ENCODE measurements at regions not wholly inside any gene's neighbourhood (a gene's known extent, or its start where the extent isn't known, plus 50 kb on each side); places are given as distances from the start of the nearest gene placed in this dataset.

GRCh38 chr2:217332866-217333265, 473.0 kb upstream of the TNP1 start:
- no peak for DNase-seq

DNA sequence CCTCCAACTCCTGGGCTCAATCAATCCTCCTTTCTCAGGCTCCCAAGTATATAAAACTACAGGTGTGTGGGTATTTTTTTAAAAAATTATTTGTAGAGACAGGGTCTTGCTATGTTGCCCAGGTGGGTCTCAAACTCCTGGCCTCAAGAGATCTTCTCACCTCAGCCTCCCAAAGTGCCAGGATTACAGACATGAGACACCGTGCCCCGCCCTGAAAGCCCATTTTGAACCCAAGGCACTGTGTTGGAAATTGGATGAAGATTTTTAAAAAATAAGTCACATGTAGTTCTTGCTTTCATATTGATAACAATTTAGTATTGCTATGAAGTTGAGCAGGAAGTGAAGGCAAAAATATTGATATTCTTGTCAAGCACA, 472.5 kb upstream of the TNP1 start:
- DNase-seq: no peak

DNA sequence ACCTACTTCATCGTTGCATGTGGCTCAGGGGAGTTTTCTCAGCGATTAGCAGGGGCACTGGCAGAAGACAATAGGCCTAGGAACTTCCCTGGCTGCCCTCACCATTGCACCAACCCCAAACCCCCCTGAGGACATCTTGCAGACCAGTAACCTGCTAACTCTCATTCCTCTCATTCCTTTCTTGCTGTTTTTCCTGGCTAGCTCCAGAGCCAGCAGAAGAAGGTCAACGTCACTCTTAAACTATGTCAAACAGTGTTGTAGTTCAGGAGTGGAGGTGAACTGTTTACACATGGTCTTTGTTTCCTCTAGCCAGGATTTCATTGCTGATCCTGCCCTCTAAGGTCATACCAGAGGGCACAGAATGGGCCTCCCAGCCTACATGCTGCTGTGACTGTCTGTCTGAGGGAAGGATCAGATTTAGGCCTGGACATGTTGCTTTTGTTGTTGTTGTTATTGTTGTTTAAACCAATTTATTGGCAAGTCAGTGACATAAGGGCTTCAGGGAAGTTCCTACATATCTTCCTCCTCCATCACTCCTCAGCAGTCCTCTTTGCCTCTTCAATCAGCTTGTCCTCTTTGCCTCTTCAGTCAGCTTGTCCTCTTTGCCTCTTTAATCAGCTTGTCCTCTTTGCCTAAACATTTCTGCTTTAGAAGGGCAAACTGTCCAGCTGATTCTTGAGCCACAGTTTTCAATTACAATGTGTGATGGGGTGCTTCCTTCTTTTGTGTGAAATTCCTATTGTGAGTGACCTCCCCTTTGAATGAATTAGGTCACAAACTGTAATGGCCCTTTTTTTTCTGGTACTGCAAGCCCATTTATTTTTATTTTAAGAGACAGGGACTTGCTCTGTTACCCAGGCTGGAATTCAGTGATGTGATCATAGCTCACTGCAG, 471.9 kb upstream of the TNP1 start:
- DNase-seq: no peak

- DNase-seq: no peak
Measured at GRCh38 chr2:217330647-217331046, 470.8 kb upstream of the TNP1 start.

- no peak for DNase-seq
Measured at GRCh38 chr2:217329023-217329431, 469.2 kb upstream of the TNP1 start.

GRCh38 chr2:217328622-217328978, 468.7 kb upstream of the TNP1 start:
- DNase-seq: no peak

GRCh38 chr2:217327953-217328621, 468.2 kb upstream of the TNP1 start:
- DNase-seq: no peak

- DNase-seq: no peak
Measured at GRCh38 chr2:217326238-217327022, 466.6 kb upstream of the TNP1 start.

DNA sequence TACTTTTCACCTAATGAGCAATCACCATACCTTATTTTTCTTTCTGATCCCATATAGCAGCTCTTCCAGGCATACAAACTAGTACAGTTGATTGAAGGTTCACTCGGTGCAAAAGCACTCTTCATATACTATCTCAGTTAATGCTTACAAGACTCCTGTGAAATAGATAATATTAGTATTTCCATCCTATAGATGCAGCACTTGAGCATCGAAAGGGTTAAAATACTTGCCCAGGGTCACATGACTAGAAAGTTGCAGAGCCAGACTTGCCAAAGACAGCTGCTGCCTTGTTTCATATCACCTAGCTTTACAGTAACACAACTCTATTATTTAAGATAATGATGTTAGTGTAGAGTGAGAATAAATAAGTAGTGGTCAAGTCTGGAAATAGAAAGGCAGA, 466.0 kb upstream of the TNP1 start:
- DNase-seq: no peak

GRCh38 chr2:217325251-217325650, 465.4 kb upstream of the TNP1 start:
- DNase-seq: no peak

GRCh38 chr2:217316743-217317142, 456.9 kb upstream of the TNP1 start:
- peak; percentile 45 to 83 (median 65) for DNase-seq

DNA sequence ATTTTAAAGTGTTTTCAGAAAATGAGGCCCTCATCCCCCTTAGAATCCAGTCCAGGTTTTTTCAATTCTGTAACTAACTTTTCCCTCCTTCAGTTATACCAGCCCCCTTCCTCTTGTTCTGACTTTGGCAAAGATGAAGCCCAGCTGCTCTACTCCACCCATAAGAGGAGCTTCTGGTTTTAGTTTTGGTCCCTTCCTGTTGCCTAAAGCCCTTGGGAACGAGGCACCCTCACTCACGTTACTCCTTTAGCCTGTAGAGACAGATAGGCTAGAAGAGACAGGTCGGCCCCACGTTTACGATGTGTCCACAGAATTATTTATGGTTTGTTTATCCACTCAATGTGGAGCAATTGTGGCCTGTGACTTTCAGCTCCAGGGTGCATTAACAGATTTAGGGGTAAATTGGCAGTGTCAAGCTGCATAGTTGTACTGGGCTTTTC, 454.2 kb upstream of the TNP1 start:
- no peak for DNase-seq

GRCh38 chr2:217313386-217313785, 453.5 kb upstream of the TNP1 start:
- no peak for DNase-seq

DNA sequence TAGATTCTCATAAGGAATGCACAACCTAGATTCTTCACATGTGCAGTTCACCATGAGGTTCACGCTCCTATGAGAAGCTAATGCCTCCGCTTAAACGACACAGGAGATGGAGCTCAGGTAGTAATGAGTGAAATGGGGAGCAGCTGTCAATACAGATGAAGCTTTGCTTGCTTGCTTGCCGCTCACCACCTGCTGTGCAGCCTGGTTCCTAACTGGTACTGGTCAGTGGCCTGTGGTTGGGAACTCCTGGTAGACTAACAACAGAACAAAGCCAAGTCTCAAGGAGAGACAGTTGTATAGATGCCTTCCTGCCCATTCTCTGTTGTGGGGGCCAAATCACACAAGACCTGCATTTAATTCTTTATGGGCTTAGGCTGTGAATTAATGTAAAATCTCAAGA, 449.2 kb upstream of the TNP1 start:
- DNase-seq: no peak

DNA sequence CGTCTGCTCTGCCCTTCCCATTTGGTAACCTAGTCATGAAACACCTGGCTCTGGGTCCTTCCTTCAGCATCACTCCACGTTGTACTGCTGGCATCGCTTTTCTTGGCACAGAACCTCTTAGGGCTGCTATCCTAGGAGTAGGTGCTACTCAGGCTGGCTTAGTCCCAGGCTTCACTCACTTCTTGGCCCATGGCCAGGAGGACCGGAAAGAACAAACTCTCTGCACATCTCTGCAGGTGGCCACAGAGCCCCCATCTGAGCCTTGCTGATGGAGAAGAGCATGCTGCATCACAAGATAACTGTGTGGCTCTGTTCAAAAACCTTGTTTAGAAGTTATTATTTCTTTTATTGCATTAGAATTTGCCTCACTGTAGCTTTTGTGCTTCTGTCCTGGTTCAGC, 447.2 kb upstream of the TNP1 start:
- DNase-seq: no peak

GRCh38 chr2:217305882-217306281, 446.0 kb upstream of the TNP1 start:
- no peak for DNase-seq

DNA sequence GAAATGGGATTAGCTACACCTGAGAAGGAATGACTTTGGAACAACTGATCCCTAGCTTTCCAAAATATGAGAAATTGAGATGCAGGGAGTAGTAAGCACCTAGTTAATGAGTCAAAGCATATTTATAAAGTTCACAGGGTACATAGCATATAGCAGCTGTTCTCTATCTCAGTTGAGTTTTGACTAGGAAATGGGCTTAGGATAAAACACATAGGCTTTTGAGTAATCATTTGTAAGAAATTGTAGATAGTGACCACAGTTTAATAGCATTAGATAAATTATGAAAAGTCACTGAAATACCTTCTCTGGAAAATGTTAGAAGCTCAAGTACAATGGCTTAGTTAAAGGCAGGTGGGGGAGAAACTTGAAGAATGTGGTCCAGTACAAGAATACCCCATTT, 444.7 kb upstream of the TNP1 start:
- DNase-seq: no peak

- no peak for DNase-seq
Measured at GRCh38 chr2:217302856-217303255, 443.0 kb upstream of the TNP1 start.

- peak; percentile 11 to 57 (median 24) for DNase-seq
Measured at GRCh38 chr2:217301142-217301925, 441.5 kb upstream of the TNP1 start.

- DNase-seq: no peak
Measured at GRCh38 chr2:217299590-217299989, 439.7 kb upstream of the TNP1 start.

DNA sequence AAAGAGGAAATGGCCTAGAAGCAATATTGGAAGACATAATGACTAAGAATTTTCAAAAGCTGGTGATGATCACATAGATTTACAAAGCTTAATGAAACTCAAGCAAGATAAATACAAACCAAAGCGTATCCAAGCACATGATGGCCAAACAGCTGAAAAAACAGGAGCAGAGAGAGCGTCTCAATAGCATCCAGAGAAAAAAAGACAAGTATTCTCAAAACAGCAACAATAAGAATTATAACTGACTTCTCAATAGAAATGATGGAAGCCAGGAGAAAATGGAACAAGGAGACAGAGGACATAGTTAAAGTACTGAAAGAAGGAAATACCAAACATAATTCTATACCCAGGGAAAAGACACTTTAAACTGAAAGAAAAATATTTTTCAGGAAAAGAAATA, 437.2 kb upstream of the TNP1 start:
- DNase-seq: no peak

DNA sequence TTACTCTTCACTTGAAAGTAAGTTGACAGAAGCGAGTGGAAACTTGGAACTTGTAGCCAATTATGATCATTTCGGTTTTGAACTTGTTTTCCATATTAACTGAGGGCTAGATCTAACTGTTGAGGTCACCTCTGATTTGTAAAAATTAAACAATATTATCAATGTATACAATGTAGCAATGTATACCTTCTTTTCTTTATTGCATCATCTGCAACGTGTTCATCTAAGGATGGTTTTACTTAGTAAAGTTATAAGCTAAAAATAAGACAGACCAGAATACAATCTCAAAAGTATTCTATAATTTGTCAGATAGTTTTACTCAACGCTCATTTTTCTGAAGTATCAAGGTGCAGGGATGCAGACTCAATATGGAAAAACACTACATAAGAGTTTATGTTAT, 435.0 kb upstream of the TNP1 start:
- DNase-seq: no peak

DNA sequence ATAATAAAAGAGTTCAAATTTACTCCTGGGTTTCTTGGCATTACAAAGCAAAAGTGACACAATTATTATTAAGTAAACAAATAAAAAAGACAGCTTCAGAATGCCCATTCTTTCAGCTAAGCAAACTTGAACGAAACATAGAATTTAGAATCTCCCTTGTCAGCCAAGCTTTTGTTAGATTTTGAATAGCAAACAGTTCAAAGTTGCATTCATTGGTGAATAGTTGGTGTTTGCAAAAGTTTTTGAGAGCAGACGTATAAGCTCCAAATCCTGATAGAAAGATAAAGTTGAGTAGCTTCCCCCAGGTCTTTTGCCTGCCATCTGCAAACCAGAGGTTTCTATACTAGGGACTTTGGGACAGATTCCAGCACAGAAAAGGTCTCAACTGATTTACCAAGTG, 434.3 kb upstream of the TNP1 start:
- DNase-seq: no peak
